Mesothelial cell of epicardium (in vitro differentiated cells): ENCODE measurements at regions not wholly inside any gene's neighbourhood (a gene's known extent, or its start where the extent isn't known, plus 50 kb on each side); places are given as distances from the start of the nearest gene placed in this dataset.

Source experiments
- DNase-seq, 2 experiments: peaks; one replicate each; pipeline ENCODE4 v3.0.0; 2021; ENCODE audit warnings: low spot score in 2 of 2; ENCODE audit not compliant: unreplicated experiment in 2 of 2
- H3K27ac Mint-ChIP-seq: 2 replicates; pipeline ENCODE4 v1.8.0; 2021; ENCODE audit warnings: mixed read lengths
- H3K27me3 Mint-ChIP-seq: 2 replicates; pipeline ENCODE4 v1.8.0; 2021; ENCODE audit warnings: low read depth, mixed read lengths
- H3K36me3 Mint-ChIP-seq: 2 replicates; pipeline ENCODE4 v1.8.0; 2021; ENCODE audit warnings: mixed read lengths
- H3K4me1 Mint-ChIP-seq: 2 replicates; pipeline ENCODE4 v1.8.0; 2021; ENCODE audit warnings: mixed read lengths
- H3K4me3 Mint-ChIP-seq: 2 replicates; pipeline ENCODE4 v1.8.0; 2021; ENCODE audit warnings: mild to moderate bottlenecking, moderate library complexity, mixed read lengths
- H3K9me3 Mint-ChIP-seq: 2 replicates; pipeline ENCODE4 v1.8.0; 2021; ENCODE audit warnings: mixed read lengths
- CTCF ChIP-seq: fragments of 200-600 bp; sonication (generic); IDR thresholded peaks from one replicate; pipeline ENCODE4 v1.5.0; 2021; ENCODE audit warnings: antibody characterized with exemption; ENCODE audit not compliant: unreplicated experiment

GRCh38 chr9:78792745-78793144 lies 495.8 kb downstream of the PSAT1 start:
- Mint-ChIP-seq H3K27me3 (no peaks in the 10 kb centered on the region), H3K4me1 (no peaks in the 10 kb centered on the region), H3K9me3 (peaks cover 25% of the 10 kb centered on the region), H3K27ac (no peak overlapping the region), H3K36me3 (peaks cover 2% of the 10 kb centered on the region), H3K4me3 (no peak overlapping the region)
- DNase-seq = no peak
- TF ChIP-seq CTCF = no peak

GRCh38 chr9:78805771-78806170 lies 508.8 kb downstream of the PSAT1 start:
- TF ChIP-seq CTCF = no peak
- peaks cover 8% of the 10 kb centered on the region for H3K9me3 Mint-ChIP-seq
- no peak overlapping the region for H3K4me3 Mint-ChIP-seq
- no peak for DNase-seq
- H3K4me1 Mint-ChIP-seq = no peaks in the 10 kb centered on the region
- no peaks in the 10 kb centered on the region for H3K36me3 Mint-ChIP-seq
- H3K27ac Mint-ChIP-seq = no peak overlapping the region
- H3K27me3 Mint-ChIP-seq = no peaks in the 10 kb centered on the region

- Mint-ChIP-seq H3K36me3 (no peaks in the 10 kb centered on the region), H3K4me3 (no peak overlapping the region), H3K9me3 (peaks cover 8% of the 10 kb centered on the region), H3K27ac (no peak overlapping the region), H3K27me3 (peaks cover 2% of the 10 kb centered on the region), H3K4me1 (no peaks in the 10 kb centered on the region)
- DNase-seq = no peak
- TF ChIP-seq CTCF = no peak
These were observed 509.7 kb downstream of the PSAT1 start for GRCh38 chr9:78806492-78807160.

- DNase-seq = no peak
- peaks cover 8% of the 10 kb centered on the region for H3K9me3 Mint-ChIP-seq
- no peak overlapping the region for H3K4me3 Mint-ChIP-seq
- H3K36me3 Mint-ChIP-seq = no peaks in the 10 kb centered on the region
- no peak for TF ChIP-seq CTCF
- H3K27ac Mint-ChIP-seq = no peak overlapping the region
- H3K4me1 Mint-ChIP-seq = no peaks in the 10 kb centered on the region
- peaks cover 3% of the 10 kb centered on the region for H3K27me3 Mint-ChIP-seq
These were observed 510.4 kb downstream of the PSAT1 start for GRCh38 chr9:78807286-78807685.

- no peak overlapping the region for H3K27ac Mint-ChIP-seq
- peaks cover 8% of the 10 kb centered on the region for H3K9me3 Mint-ChIP-seq
- no peak overlapping the region for H3K4me3 Mint-ChIP-seq
- no peaks in the 10 kb centered on the region for H3K4me1 Mint-ChIP-seq
- peaks cover 5% of the 10 kb centered on the region for H3K27me3 Mint-ChIP-seq
- no peaks in the 10 kb centered on the region for H3K36me3 Mint-ChIP-seq
- TF ChIP-seq CTCF = no peak
- no peak for DNase-seq
These were observed 511.1 kb downstream of the PSAT1 start for GRCh38 chr9:78808048-78808447.
